ENCODE measurements at regions not wholly inside any gene's neighbourhood (a gene's known extent, or its start where the extent isn't known, plus 50 kb on each side); places are given as distances from the start of the nearest gene placed in this dataset.

- no TSS peak for BruUV-seq (replicated peaks)
- no peaks in the 10 kb centered on the region for H4K20me1 ChIP-seq (ENCODE audit: insufficient read depth, low read length)
- H4K8ac ChIP-seq (ENCODE audit: low read depth in 2 of 2, low read length in 2 of 2) = no peak overlapping the region
- no peak overlapping the region for H3K4me3 ChIP-seq (ENCODE audit: insufficient read depth, low read depth, low read length)
- no peak overlapping the region for H3K27ac ChIP-seq (ENCODE audit: insufficient read depth, low read length)
- H3K36me3 ChIP-seq (ENCODE audit: control insufficient read depth, insufficient read depth, low read length) = no peaks in the 10 kb centered on the region
- H4K5ac ChIP-seq (ENCODE audit: low read depth, low read length) = no peak overlapping the region
- no peak overlapping the region for H3K23ac ChIP-seq (ENCODE audit: low read depth, low read length)
- H3K4me1 ChIP-seq (ENCODE audit: control insufficient read depth, insufficient read depth, low read length) = no peaks in the 10 kb centered on the region
- no peak for TF ChIP-seq RCOR1 (IDR thresholded peaks at IDR 0.05; ENCODE audit: insufficient replicate concordance, low read length)
- TF ChIP-seq MXI1 (IDR thresholded peaks at IDR 0.05; ENCODE audit: borderline replicate concordance, low read depth, low read length) = no peak
- no peak for TF ChIP-seq FOS (IDR thresholded peaks at IDR 0.05; ENCODE audit: low read depth, low read length)
- TF ChIP-seq ELK1 (IDR thresholded peaks at IDR 0.05; ENCODE audit: borderline replicate concordance, low read depth, low read length) = no peak
- no peak for TF ChIP-seq RFX5 (IDR thresholded peaks at IDR 0.05; ENCODE audit: low read depth, low read length)
- no peak for TF ChIP-seq CEBPB (IDR thresholded peaks at IDR 0.05; ENCODE audit: low read depth, low read length)
- TF ChIP-seq CTCF (conservative IDR thresholded peaks at IDR 0.05; ENCODE audit: low read depth, low read length) = no peak
- TF ChIP-seq CHD1 (IDR thresholded peaks at IDR 0.05; ENCODE audit: low read depth, low read length) = no peak
- no peak for TF ChIP-seq USF2 (IDR thresholded peaks at IDR 0.05; ENCODE audit: low read depth, low read length)
- no peak for TF ChIP-seq POLR2A (IDR thresholded peaks at IDR 0.05; ENCODE audit: low read depth, low read length)
- no peak for TF ChIP-seq RAD21 (IDR thresholded peaks at IDR 0.05; ENCODE audit: low read length)
- TF ChIP-seq NFE2L2 (IDR thresholded peaks at IDR 0.05; ENCODE audit: low read depth, low read length) = no peak
- no peak for TF ChIP-seq MAZ (IDR thresholded peaks at IDR 0.05; ENCODE audit: borderline replicate concordance, low read depth, low read length)
- no peak for TF ChIP-seq BHLHE40 (IDR thresholded peaks at IDR 0.05; ENCODE audit: low read depth, low read length)
- no peak for TF ChIP-seq SMC3 (IDR thresholded peaks at IDR 0.05; ENCODE audit: low read depth, low read length)
- TF ChIP-seq MAFK (IDR thresholded peaks at IDR 0.05; ENCODE audit: low read depth, low read length) = no peak
- WGBS, 2 experiments (ENCODE audit: extremely low coverage in 2 of 2, insufficient read length in 1 of 2) = no CpG with 5 or more reads among the region's 2 CpGs
- dilution Hi-C loops (cut with HindIII; ENCODE audit: low sequenced_read_pairs, unreplicated experiment) (no loop called here), intact Hi-C loops (cut with micrococcal nuclease) (no loop called here), in situ Hi-C loops (cut with MboI; ENCODE audit: low sequenced_read_pairs) (no loop called here)
- H3K9ac ChIP-seq (ENCODE audit: low read depth, low read length) = no peak overlapping the region
- H3K4ac ChIP-seq (ENCODE audit: low read depth, low read length) = no peak overlapping the region
- ATAC-seq (ENCODE audit: low read depth) = no peak
- no peak overlapping the region for H3K56ac ChIP-seq (ENCODE audit: extremely low read depth, insufficient read depth, low read length)
- no peaks in the 10 kb centered on the region for H3K27me3 ChIP-seq (ENCODE audit: control insufficient read depth, insufficient read depth, low read length)
- H2BK5ac ChIP-seq (ENCODE audit: low read depth, low read length, poor library complexity, severe bottlenecking) = no peak overlapping the region
- H3K14ac ChIP-seq (replicated peaks; ENCODE audit: low read depth, low read length) = no peak overlapping the region
- no peak overlapping the region for H2BK120ac ChIP-seq (ENCODE audit: low read depth, low read length)
- DNase-seq = no peak
- no peak overlapping the region for H4K91ac ChIP-seq (ENCODE audit: insufficient read depth, low read depth, low read length)
- H2BK15ac ChIP-seq (ENCODE audit: low read depth, low read length) = no peak overlapping the region
- no peaks in the 10 kb centered on the region for H3K79me1 ChIP-seq (ENCODE audit: low read depth in 1 of 2, low read length in 2 of 2)
- no peak overlapping the region for H3K18ac ChIP-seq (ENCODE audit: low read depth, low read length)
- no peak overlapping the region for H2AK9ac ChIP-seq (replicated peaks; ENCODE audit: low read depth, low read length, poor library complexity)
- H2AFZ ChIP-seq (replicated peaks; ENCODE audit: low read length, poor library complexity) = no peak overlapping the region
- H3K4me2 ChIP-seq (ENCODE audit: low read depth, low read length) = no peak overlapping the region
- H3K9me3 ChIP-seq (ENCODE audit: control insufficient read depth, insufficient read depth, low read length) = no peaks in the 10 kb centered on the region
- ChIA-PET POLR2A (ENCODE audit: unreplicated experiment) (no interaction called here), CTCF (no interaction called here)
- no peaks in the 10 kb centered on the region for H3K9me1 ChIP-seq (ENCODE audit: insufficient read depth, low read length)
- H2AK5ac ChIP-seq (ENCODE audit: low read depth, low read length) = no peak overlapping the region
- no peak overlapping the region for H2BK20ac ChIP-seq (ENCODE audit: low read depth, low read length)
Measured at GRCh38 chr13:89755729-89756492, 1591.6 kb upstream of the MIR17HG start.

All from IMR-90 (cell line).